HL-60 (cell line): ENCODE measurements at regions not wholly inside any gene's neighbourhood (a gene's known extent, or its start where the extent isn't known, plus 50 kb on each side); places are given as distances from the start of the nearest gene placed in this dataset.

ENCODE experiments used
- DNase-seq, 2 experiments: peaks; one replicate each; pipeline ENCODE4 v3.0.0-alpha.2; 2010 to 2020; ENCODE audit warnings: low read depth in 1 of 2, low spot score in 1 of 2
- H3K27ac ChIP-seq: fragments of 250-450 bp; sonication (Bioruptor Pico); replicated peaks from 2 replicates; pipeline ENCODE4 v1.5.1; 2020; ENCODE audit warnings: mild to moderate bottlenecking, moderate library complexity
- H3K27me3 ChIP-seq: fragments of 250-450 bp; sonication (Bioruptor Pico); 2 replicates; pipeline ENCODE4 v1.5.1; 2021; ENCODE audit warnings: mild to moderate bottlenecking, moderate library complexity; ENCODE audit not compliant: insufficient read depth, poor library complexity, severe bottlenecking
- H3K4me3 ChIP-seq: replicated peaks from 2 replicates; pipeline ENCODE4 v1.5.1; 2011; ENCODE audit warnings: mild to moderate bottlenecking, control low read depth, low read length; ENCODE audit not compliant: insufficient read depth
- GABPA ChIP-seq: IDR thresholded peaks from 2 replicates; pipeline ENCODE4 v1.6.1; 2012; ENCODE audit warnings: low read depth
- POLR2AphosphoS5 ChIP-seq: IDR thresholded peaks from 2 replicates; pipeline ENCODE4 v1.6.1; 2012; ENCODE audit warnings: low read depth
- SPI1 ChIP-seq: IDR thresholded peaks from 2 replicates; pipeline ENCODE4 v1.6.1; 2012; ENCODE audit warnings: low read depth, mild to moderate bottlenecking, borderline replicate concordance
- TF ChIP-seq, protein P1 (sequence below): IDR thresholded peaks from 2 replicates; pipeline ENCODE4 v1.6.1; 2012; ENCODE audit warnings: low read depth; ENCODE audit not compliant: insufficient replicate concordance
- TF ChIP-seq, protein P2 (sequence below): IDR thresholded peaks from one replicate; pipeline ENCODE4 v1.5.1; 2011; ENCODE audit warnings: low read length, control low read depth, inconsistent platforms; ENCODE audit not compliant: insufficient read depth

DNA sequence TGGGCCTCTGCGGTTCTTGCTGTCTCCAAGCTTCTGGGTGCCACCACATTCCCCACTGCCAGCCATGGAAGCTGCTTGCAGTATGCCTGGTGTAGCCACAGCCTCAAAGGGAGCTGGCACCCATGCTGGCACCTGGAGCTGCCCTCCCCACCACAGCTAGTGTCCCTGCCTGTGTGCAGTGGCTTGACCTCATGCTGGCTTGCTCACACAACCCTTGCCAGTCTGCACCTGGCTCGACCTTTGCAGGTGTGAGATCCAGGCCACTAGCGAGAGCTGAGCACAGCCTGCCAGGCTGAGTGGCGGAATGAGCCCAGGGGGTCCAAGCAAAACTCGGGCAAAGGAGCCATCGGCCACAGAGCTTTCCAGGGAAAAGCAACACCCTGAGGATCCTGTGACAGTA is 236.7 kb upstream of the CSNK1A1L start:
- Histone ChIP-seq H3K27ac (no peak overlapping the region), H3K27me3 (no peaks in the 10 kb centered on the region), H3K4me3 (no peak overlapping the region)
- TF ChIP-seq SPI1 (no peak), POLR2AphosphoS5 (no peak), GABPA (no peak)
- TF ChIP-seq, protein P1, sequence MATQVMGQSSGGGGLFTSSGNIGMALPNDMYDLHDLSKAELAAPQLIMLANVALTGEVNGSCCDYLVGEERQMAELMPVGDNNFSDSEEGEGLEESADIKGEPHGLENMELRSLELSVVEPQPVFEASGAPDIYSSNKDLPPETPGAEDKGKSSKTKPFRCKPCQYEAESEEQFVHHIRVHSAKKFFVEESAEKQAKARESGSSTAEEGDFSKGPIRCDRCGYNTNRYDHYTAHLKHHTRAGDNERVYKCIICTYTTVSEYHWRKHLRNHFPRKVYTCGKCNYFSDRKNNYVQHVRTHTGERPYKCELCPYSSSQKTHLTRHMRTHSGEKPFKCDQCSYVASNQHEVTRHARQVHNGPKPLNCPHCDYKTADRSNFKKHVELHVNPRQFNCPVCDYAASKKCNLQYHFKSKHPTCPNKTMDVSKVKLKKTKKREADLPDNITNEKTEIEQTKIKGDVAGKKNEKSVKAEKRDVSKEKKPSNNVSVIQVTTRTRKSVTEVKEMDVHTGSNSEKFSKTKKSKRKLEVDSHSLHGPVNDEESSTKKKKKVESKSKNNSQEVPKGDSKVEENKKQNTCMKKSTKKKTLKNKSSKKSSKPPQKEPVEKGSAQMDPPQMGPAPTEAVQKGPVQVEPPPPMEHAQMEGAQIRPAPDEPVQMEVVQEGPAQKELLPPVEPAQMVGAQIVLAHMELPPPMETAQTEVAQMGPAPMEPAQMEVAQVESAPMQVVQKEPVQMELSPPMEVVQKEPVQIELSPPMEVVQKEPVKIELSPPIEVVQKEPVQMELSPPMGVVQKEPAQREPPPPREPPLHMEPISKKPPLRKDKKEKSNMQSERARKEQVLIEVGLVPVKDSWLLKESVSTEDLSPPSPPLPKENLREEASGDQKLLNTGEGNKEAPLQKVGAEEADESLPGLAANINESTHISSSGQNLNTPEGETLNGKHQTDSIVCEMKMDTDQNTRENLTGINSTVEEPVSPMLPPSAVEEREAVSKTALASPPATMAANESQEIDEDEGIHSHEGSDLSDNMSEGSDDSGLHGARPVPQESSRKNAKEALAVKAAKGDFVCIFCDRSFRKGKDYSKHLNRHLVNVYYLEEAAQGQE = no peak
- TF ChIP-seq, protein P2, sequence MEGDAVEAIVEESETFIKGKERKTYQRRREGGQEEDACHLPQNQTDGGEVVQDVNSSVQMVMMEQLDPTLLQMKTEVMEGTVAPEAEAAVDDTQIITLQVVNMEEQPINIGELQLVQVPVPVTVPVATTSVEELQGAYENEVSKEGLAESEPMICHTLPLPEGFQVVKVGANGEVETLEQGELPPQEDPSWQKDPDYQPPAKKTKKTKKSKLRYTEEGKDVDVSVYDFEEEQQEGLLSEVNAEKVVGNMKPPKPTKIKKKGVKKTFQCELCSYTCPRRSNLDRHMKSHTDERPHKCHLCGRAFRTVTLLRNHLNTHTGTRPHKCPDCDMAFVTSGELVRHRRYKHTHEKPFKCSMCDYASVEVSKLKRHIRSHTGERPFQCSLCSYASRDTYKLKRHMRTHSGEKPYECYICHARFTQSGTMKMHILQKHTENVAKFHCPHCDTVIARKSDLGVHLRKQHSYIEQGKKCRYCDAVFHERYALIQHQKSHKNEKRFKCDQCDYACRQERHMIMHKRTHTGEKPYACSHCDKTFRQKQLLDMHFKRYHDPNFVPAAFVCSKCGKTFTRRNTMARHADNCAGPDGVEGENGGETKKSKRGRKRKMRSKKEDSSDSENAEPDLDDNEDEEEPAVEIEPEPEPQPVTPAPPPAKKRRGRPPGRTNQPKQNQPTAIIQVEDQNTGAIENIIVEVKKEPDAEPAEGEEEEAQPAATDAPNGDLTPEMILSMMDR = no peak
- no peak for DNase-seq

DNA sequence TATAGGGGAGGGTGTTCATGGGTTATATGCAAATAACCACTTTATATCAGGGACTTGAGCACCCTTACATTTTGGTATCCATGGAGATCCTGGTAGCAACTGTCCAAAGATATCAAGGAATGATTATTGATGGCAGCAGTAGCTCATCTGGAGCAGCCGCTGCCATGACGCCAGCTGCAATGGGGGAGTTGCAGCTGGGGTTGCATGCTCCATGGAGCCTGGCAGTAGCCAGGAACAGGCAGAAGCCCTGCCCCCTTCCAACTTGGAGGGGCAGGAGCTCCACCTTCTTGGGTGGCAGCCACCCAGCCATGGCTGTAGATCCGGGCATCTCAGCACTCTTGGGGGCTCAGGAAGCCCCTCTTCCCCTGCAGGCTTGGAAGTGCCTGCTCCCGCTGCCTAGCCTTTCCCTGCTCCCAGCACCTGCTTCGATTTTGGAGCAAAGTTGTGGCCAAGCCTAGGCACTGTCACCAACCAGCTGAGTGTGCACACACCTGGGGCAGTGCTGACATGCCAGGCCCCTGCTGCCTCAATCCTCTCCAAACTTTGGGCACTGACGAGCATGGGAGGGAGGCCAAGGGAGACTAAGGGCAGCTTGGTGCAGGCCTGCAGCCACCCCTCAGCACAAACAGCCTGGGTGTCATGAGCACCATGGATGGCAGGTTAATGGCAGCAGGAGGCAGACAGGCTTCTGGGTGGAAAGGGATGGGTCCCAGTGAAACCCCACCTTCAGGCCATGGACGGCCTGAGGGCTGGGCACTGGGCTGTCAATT is 235.6 kb upstream of the CSNK1A1L start:
- Histone ChIP-seq H3K4me3 (no peak overlapping the region), H3K27me3 (no peaks in the 10 kb centered on the region), H3K27ac (no peak overlapping the region)
- TF ChIP-seq, protein P1 = no peak
- TF ChIP-seq POLR2AphosphoS5 = no peak
- no peak for TF ChIP-seq SPI1
- TF ChIP-seq, protein P2 = no peak
- TF ChIP-seq GABPA = no peak
- DNase-seq = no peak

DNA sequence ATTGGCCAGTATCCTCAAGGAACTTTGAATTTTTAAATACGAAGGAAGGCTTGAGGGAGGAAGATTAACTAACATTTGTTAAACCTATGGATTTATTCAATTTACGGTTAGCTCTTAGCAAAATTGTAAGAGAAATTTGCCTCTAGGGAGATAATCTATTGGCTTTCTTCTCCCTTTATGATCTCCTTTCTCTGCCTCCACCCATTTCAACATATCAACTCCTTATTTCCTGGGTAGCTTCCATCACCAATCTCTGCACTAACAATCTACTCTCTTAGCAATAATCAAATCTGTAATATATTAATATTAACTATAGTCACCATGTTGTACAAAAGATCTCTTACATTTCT is 233.9 kb upstream of the CSNK1A1L start:
- H3K27me3 ChIP-seq = no peaks in the 10 kb centered on the region
- no peak overlapping the region for H3K4me3 ChIP-seq
- DNase-seq = no peak
- no peak for TF ChIP-seq GABPA
- TF ChIP-seq POLR2AphosphoS5 = no peak
- TF ChIP-seq, protein P1 = no peak
- no peak for TF ChIP-seq SPI1
- TF ChIP-seq, protein P2 = no peak
- H3K27ac ChIP-seq = no peak overlapping the region
